Neural cell (in vitro differentiated cells): ENCODE measurements at regions not wholly inside any gene's neighbourhood (a gene's known extent, or its start where the extent isn't known, plus 50 kb on each side); places are given as distances from the start of the nearest gene placed in this dataset.

ENCODE experiments used
- H2AFZ ChIP-seq: fragments of 200-600, 300-800 bp; sonication (generic), shearing (Covaris generic); 2 replicates; pipeline ENCODE4 v1.6.0; 2014; ENCODE audit warnings: low read depth, mild to moderate bottlenecking, antibody characterized with exemption, low read length, moderate library complexity
- H3F3A ChIP-seq: fragments of 200-600 bp; shearing (Covaris generic); 2 replicates; pipeline ENCODE4 v1.6.1; 2016; ENCODE audit warnings: mild to moderate bottlenecking, moderate library complexity, mixed read lengths, antibody characterized with exemption, low read length; ENCODE audit not compliant: insufficient read depth, poor library complexity, severe bottlenecking
- H3K27ac ChIP-seq: fragments of 200-600, 300-800 bp; sonication (generic), shearing (Covaris generic); 2 replicates; pipeline ENCODE4 v1.5.1; 2014; ENCODE audit warnings: mild to moderate bottlenecking, low read length, moderate library complexity
- H3K27me3 ChIP-seq: fragments of 300-800, 200-600 bp; sonication (generic), shearing (Covaris generic); 2 replicates; pipeline ENCODE4 v1.6.0; 2014; ENCODE audit warnings: mild to moderate bottlenecking, low read depth, low read length, moderate library complexity; ENCODE audit not compliant: insufficient read depth
- H3K36me3 ChIP-seq: fragments of 300-800, 200-600 bp; sonication (generic), shearing (Covaris generic); 2 replicates; pipeline ENCODE4 v1.5.1; 2014; ENCODE audit warnings: mild to moderate bottlenecking, antibody characterized with exemption, low read length, moderate library complexity; ENCODE audit not compliant: insufficient read depth
- H3K4me2 ChIP-seq: fragments of 300-800, 200-600 bp; sonication (generic), shearing (Covaris generic); 2 replicates; pipeline ENCODE4 v1.6.0; 2014; ENCODE audit warnings: mild to moderate bottlenecking, low read length
- H3K4me3 ChIP-seq: fragments of 300-800, 200-600 bp; sonication (generic), shearing (Covaris generic); 2 replicates; pipeline ENCODE4 v1.5.1; 2014; ENCODE audit warnings: mild to moderate bottlenecking, low read length, moderate library complexity
- H3K79me2 ChIP-seq: fragments of 200-600 bp; shearing (Covaris generic); replicated peaks from 2 replicates; pipeline ENCODE4 v1.6.0; 2014; ENCODE audit warnings: mild to moderate bottlenecking, low read length, moderate library complexity; ENCODE audit not compliant: insufficient read depth
- H3K9ac ChIP-seq: fragments of 300-800, 200-600 bp; sonication (generic), shearing (Covaris generic); 2 replicates; pipeline ENCODE4 v1.6.1; 2016; ENCODE audit warnings: mild to moderate bottlenecking, low read length, mixed read lengths
- H3K9me2 ChIP-seq: fragments of 200-600 bp; shearing (Covaris generic); 2 replicates; pipeline ENCODE4 v1.6.1; 2016; ENCODE audit warnings: mild to moderate bottlenecking, low read length, mixed read lengths; ENCODE audit not compliant: insufficient read depth
- H3K9me3 ChIP-seq: fragments of 200-600, 300-800 bp; sonication (generic), shearing (Covaris generic); 2 replicates; pipeline ENCODE4 v1.6.1; 2016; ENCODE audit warnings: mild to moderate bottlenecking, mixed run types, low read length, moderate library complexity, mixed read lengths
- H4K20me1 ChIP-seq: fragments of 200-600 bp; shearing (Covaris generic); 2 replicates; pipeline ENCODE4 v1.6.1; 2016; ENCODE audit warnings: mild to moderate bottlenecking, mixed run types; ENCODE audit not compliant: insufficient read depth
- EP300 ChIP-seq: fragments of 450-650 bp; conservative IDR thresholded peaks from 2 replicates; pipeline ENCODE4 v1.6.1; 2014; ENCODE audit warnings: antibody characterized with exemption, mild to moderate bottlenecking, moderate library complexity; ENCODE audit not compliant: poor library complexity, severe bottlenecking
- EZH2 ChIP-seq: fragments of 200-600, 300-800 bp; shearing (Covaris generic), sonication (generic); IDR thresholded peaks from 2 replicates; pipeline ENCODE4 v1.6.1; 2014; ENCODE audit warnings: antibody characterized with exemption, low read length, borderline replicate concordance, mild to moderate bottlenecking; ENCODE audit not compliant: insufficient read depth, poor library complexity, severe bottlenecking
- MXI1 ChIP-seq: fragments of 450-650 bp; conservative IDR thresholded peaks from 2 replicates; pipeline ENCODE4 v1.6.1; 2014; ENCODE audit warnings: antibody characterized with exemption, mild to moderate bottlenecking; ENCODE audit not compliant: poor library complexity, severe bottlenecking
- POLR2AphosphoS5 ChIP-seq: IDR thresholded peaks from 2 replicates; pipeline ENCODE4 v1.6.1; 2012
- RAD21 ChIP-seq: fragments of 450-650 bp; conservative IDR thresholded peaks from 2 replicates; pipeline ENCODE4 v1.6.1; 2014; ENCODE audit warnings: antibody characterized with exemption, mild to moderate bottlenecking, moderate library complexity
- SMC3 ChIP-seq: fragments of 450-650 bp; conservative IDR thresholded peaks from 2 replicates; pipeline ENCODE4 v1.6.1; 2014; ENCODE audit warnings: antibody characterized with exemption, mild to moderate bottlenecking, moderate library complexity; ENCODE audit not compliant: poor library complexity
- TAF1 ChIP-seq: IDR thresholded peaks from 2 replicates; pipeline ENCODE4 v1.6.1; 2012; ENCODE audit warnings: low read depth
- TF ChIP-seq, protein P1 (sequence below): fragments of 450-650 bp; IDR thresholded peaks from 2 replicates; pipeline ENCODE4 v1.5.1; 2014; ENCODE audit warnings: antibody characterized with exemption, mild to moderate bottlenecking, moderate library complexity; ENCODE audit not compliant: poor library complexity, severe bottlenecking
- TF ChIP-seq, protein P2 (sequence below): IDR thresholded peaks from 2 replicates; pipeline ENCODE4 v1.6.1; 2012; ENCODE audit warnings: borderline replicate concordance

DNA sequence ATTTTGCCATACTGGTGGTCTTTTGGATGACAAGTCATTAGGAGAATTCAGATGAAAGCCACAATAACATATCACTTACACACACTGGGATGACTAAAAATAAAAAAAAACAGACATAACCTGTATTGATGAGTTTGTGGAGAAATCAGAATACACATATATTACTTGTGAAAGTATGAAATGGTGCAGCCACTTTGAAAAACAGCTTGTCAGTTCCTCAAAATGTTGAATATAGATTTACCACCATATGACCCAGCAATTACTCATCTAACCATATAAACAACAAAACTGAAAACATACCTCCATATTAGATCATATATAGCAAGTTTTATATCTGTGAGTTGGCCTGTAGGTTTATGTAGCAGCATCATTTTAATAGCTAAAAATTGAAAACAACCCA lies 608.7 kb downstream of the TLL1 start:
- Histone ChIP-seq H3K4me3 (no peak overlapping the region), H3K9me3 (no peaks in the 10 kb centered on the region), H3K4me2 (no peak overlapping the region), H3F3A (no peaks in the 10 kb centered on the region), H2AFZ (no peak overlapping the region), H3K9me2 (no peaks in the 10 kb centered on the region), H4K20me1 (no peaks in the 10 kb centered on the region), H3K27ac (no peak overlapping the region), H3K9ac (no peak overlapping the region), H3K36me3 (no peaks in the 10 kb centered on the region), H3K79me2 (no peaks in the 10 kb centered on the region), H3K27me3 (no peaks in the 10 kb centered on the region)
- no peak for TF ChIP-seq POLR2AphosphoS5
- TF ChIP-seq, protein P1, sequence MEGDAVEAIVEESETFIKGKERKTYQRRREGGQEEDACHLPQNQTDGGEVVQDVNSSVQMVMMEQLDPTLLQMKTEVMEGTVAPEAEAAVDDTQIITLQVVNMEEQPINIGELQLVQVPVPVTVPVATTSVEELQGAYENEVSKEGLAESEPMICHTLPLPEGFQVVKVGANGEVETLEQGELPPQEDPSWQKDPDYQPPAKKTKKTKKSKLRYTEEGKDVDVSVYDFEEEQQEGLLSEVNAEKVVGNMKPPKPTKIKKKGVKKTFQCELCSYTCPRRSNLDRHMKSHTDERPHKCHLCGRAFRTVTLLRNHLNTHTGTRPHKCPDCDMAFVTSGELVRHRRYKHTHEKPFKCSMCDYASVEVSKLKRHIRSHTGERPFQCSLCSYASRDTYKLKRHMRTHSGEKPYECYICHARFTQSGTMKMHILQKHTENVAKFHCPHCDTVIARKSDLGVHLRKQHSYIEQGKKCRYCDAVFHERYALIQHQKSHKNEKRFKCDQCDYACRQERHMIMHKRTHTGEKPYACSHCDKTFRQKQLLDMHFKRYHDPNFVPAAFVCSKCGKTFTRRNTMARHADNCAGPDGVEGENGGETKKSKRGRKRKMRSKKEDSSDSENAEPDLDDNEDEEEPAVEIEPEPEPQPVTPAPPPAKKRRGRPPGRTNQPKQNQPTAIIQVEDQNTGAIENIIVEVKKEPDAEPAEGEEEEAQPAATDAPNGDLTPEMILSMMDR, result no peak
- no peak for TF ChIP-seq EZH2
- TF ChIP-seq RAD21, result no peak
- TF ChIP-seq EP300, result no peak
- TF ChIP-seq SMC3, result no peak
- no peak for TF ChIP-seq TAF1
- TF ChIP-seq MXI1, result no peak
- TF ChIP-seq, protein P2, sequence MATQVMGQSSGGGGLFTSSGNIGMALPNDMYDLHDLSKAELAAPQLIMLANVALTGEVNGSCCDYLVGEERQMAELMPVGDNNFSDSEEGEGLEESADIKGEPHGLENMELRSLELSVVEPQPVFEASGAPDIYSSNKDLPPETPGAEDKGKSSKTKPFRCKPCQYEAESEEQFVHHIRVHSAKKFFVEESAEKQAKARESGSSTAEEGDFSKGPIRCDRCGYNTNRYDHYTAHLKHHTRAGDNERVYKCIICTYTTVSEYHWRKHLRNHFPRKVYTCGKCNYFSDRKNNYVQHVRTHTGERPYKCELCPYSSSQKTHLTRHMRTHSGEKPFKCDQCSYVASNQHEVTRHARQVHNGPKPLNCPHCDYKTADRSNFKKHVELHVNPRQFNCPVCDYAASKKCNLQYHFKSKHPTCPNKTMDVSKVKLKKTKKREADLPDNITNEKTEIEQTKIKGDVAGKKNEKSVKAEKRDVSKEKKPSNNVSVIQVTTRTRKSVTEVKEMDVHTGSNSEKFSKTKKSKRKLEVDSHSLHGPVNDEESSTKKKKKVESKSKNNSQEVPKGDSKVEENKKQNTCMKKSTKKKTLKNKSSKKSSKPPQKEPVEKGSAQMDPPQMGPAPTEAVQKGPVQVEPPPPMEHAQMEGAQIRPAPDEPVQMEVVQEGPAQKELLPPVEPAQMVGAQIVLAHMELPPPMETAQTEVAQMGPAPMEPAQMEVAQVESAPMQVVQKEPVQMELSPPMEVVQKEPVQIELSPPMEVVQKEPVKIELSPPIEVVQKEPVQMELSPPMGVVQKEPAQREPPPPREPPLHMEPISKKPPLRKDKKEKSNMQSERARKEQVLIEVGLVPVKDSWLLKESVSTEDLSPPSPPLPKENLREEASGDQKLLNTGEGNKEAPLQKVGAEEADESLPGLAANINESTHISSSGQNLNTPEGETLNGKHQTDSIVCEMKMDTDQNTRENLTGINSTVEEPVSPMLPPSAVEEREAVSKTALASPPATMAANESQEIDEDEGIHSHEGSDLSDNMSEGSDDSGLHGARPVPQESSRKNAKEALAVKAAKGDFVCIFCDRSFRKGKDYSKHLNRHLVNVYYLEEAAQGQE, result no peak

DNA sequence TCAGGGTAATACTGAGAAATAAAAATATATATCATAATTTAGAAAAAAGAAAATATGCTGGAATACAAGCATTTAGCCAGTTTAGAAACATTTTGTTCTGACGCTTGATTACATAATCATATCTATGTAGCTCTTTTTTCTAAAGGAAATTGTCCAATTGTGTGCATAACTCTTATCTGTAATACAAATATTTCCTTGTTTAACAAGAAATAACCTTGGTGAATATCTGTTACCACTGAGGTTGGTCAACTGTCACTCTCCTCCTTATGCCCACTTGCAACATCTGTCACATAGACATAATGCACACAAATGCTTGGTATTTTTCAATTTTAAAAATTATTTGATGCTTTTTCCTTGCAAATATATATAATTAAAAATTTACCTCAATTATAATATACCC lies 609.7 kb downstream of the TLL1 start:
- Histone ChIP-seq H3K9ac (no peak overlapping the region), H3K4me3 (no peak overlapping the region), H3K9me3 (no peaks in the 10 kb centered on the region), H4K20me1 (no peaks in the 10 kb centered on the region), H3K79me2 (no peaks in the 10 kb centered on the region), H3F3A (no peaks in the 10 kb centered on the region), H2AFZ (no peak overlapping the region), H3K27ac (no peak overlapping the region), H3K4me2 (no peak overlapping the region), H3K9me2 (no peaks in the 10 kb centered on the region), H3K36me3 (no peaks in the 10 kb centered on the region), H3K27me3 (no peaks in the 10 kb centered on the region)
- no peak for TF ChIP-seq EZH2
- no peak for TF ChIP-seq POLR2AphosphoS5
- TF ChIP-seq RAD21, result no peak
- TF ChIP-seq EP300, result no peak
- no peak for TF ChIP-seq MXI1

DNA sequence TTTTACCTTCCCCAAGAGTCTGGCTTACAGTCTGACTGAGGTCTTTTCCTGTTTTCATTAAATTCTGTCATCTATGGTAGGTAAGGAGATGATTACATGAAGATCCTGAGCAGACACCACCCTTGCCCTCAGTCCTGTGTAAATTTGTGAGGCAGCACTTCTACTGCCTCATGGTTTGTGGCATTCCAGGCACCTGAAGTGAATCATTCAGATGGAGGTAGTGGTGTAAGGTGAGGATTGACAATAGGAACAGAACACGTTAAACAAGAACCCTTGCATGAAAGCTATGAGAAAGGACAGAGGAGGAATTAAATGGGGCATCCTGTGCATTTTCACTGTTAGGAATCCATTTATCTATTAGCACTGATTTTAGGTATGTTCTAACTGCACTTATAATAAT lies 618.6 kb downstream of the TLL1 start:
- no peaks in the 10 kb centered on the region for H3K9me3 ChIP-seq
- no peaks in the 10 kb centered on the region for H3F3A ChIP-seq
- no peaks in the 10 kb centered on the region for H3K27me3 ChIP-seq
- H4K20me1 ChIP-seq, result no peaks in the 10 kb centered on the region
- no peak overlapping the region for H2AFZ ChIP-seq
- no peaks in the 10 kb centered on the region for H3K79me2 ChIP-seq
- H3K27ac ChIP-seq, result no peak overlapping the region
- no peak for TF ChIP-seq POLR2AphosphoS5
- TF ChIP-seq, protein P2, result no peak
- TF ChIP-seq EZH2, result no peak
- no peak for TF ChIP-seq RAD21
- TF ChIP-seq, protein P1, result no peak
- TF ChIP-seq MXI1, result no peak
- no peak for TF ChIP-seq TAF1
- TF ChIP-seq EP300, result no peak
- no peak for TF ChIP-seq SMC3
- no peak overlapping the region for H3K4me2 ChIP-seq
- H3K36me3 ChIP-seq, result no peaks in the 10 kb centered on the region
- H3K4me3 ChIP-seq, result no peak overlapping the region
- H3K9me2 ChIP-seq, result no peaks in the 10 kb centered on the region
- H3K9ac ChIP-seq, result no peak overlapping the region
